Immature natural killer cell (primary cell): ENCODE measurements at regions not wholly inside any gene's neighbourhood (a gene's known extent, or its start where the extent isn't known, plus 50 kb on each side); places are given as distances from the start of the nearest gene placed in this dataset.

ENCODE experiments used
- DNase-seq, 3 donors: peaks; one replicate each; pipeline ENCODE4 v3.0.0; 2022; ENCODE audit warnings: mixed read lengths in 1 of 3
- H3K27ac Mint-ChIP-seq, 6 donors: one replicate each; pipeline ENCODE4 v1.8.0; 2020; ENCODE audit warnings: mixed read lengths in 6 of 6, mild to moderate bottlenecking in 5 of 6, inconsistent platforms in 4 of 6, moderate library complexity in 3 of 6
- H3K27me3 Mint-ChIP-seq, 3 donors: one replicate each; pipeline ENCODE4 v1.8.0; 2020 to 2021; ENCODE audit warnings: low read depth in 3 of 3, mild to moderate bottlenecking in 3 of 3, mixed read lengths in 3 of 3, moderate library complexity in 3 of 3, inconsistent platforms in 1 of 3
- H3K36me3 Mint-ChIP-seq, 3 donors: one replicate each; pipeline ENCODE4 v1.8.0; 2020; ENCODE audit warnings: mixed read lengths in 3 of 3, inconsistent platforms in 2 of 3, mild to moderate bottlenecking in 2 of 3
- H3K4me1 Mint-ChIP-seq, 2 donors: one replicate each; pipeline ENCODE4 v1.8.0; 2020; ENCODE audit warnings: inconsistent platforms in 2 of 2, mild to moderate bottlenecking in 2 of 2, mixed read lengths in 2 of 2, moderate library complexity in 1 of 2
- H3K4me3 Mint-ChIP-seq, 5 donors: one replicate each; pipeline ENCODE4 v1.8.0; 2020; ENCODE audit warnings: mild to moderate bottlenecking in 5 of 5, mixed read lengths in 5 of 5, inconsistent platforms in 3 of 5, moderate library complexity in 3 of 5
- H3K9me3 Mint-ChIP-seq, 6 donors: one replicate each; pipeline ENCODE4 v1.8.0; 2020; ENCODE audit warnings: mild to moderate bottlenecking in 6 of 6, mixed read lengths in 6 of 6, inconsistent platforms in 4 of 6, moderate library complexity in 3 of 6

DNA sequence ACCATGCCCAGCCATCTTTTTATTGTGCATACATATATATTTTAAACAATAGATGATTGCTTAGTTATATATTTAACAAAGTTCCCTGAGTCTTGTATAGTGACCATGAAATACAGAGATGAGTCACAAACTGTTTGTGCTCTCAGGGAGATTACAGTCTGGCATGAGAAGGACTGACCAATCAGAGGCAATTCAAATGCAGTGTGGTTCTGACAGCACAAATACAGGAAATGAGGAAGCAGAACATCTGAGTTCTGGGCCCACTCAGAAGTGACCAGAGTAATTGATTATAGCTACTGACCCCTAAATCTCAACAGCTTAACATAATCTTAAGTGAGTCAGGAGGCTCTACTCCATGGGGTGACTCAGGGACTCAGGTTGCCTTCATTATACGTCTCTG lies 534.5 kb downstream of the OMA1 start:
- H3K4me1 Mint-ChIP-seq = no peaks in the 10 kb centered on the region
- no peak overlapping the region for H3K4me3 Mint-ChIP-seq
- no peak for DNase-seq
- no peak overlapping the region for H3K27ac Mint-ChIP-seq
- no peaks in the 10 kb centered on the region for H3K9me3 Mint-ChIP-seq
- H3K36me3 Mint-ChIP-seq = no peaks in the 10 kb centered on the region
- H3K27me3 Mint-ChIP-seq = peaks cover 0 to 4% (median 0%) of the 10 kb centered on the region in 3 donors

- H3K4me1 Mint-ChIP-seq = no peaks in the 10 kb centered on the region
- no peak overlapping the region for H3K27ac Mint-ChIP-seq
- no peak for DNase-seq
- no peak overlapping the region for H3K4me3 Mint-ChIP-seq
- no peaks in the 10 kb centered on the region for H3K36me3 Mint-ChIP-seq
- peaks cover 0 to 6% (median 2%) of the 10 kb centered on the region in 3 donors for H3K27me3 Mint-ChIP-seq
- no peaks in the 10 kb centered on the region for H3K9me3 Mint-ChIP-seq
Measured at GRCh38 chr1:58006421-58007046, 540.0 kb downstream of the OMA1 start.

- H3K27me3 Mint-ChIP-seq = peaks cover 0 to 6% (median 3%) of the 10 kb centered on the region in 3 donors
- H3K27ac Mint-ChIP-seq = no peak overlapping the region
- H3K9me3 Mint-ChIP-seq = peaks cover 0 to 2% (median 0%) of the 10 kb centered on the region in 6 donors
- no peak overlapping the region for H3K4me3 Mint-ChIP-seq
- H3K4me1 Mint-ChIP-seq = no peaks in the 10 kb centered on the region
- DNase-seq = no peak
- H3K36me3 Mint-ChIP-seq = no peaks in the 10 kb centered on the region
Measured at GRCh38 chr1:58005212-58005611, 541.3 kb downstream of the OMA1 start.

GRCh38 chr1:58003988-58004387 lies 542.5 kb downstream of the OMA1 start:
- Mint-ChIP-seq H3K4me1 (no peaks in the 10 kb centered on the region), H3K9me3 (peaks cover 0 to 2% (median 0%) of the 10 kb centered on the region in 6 donors), H3K36me3 (no peaks in the 10 kb centered on the region), H3K4me3 (no peak overlapping the region), H3K27me3 (peaks cover 0 to 6% (median 3%) of the 10 kb centered on the region in 3 donors), H3K27ac (no peak overlapping the region)
- DNase-seq = no peak

- peaks cover 0 to 2% (median 0%) of the 10 kb centered on the region in 6 donors for H3K9me3 Mint-ChIP-seq
- peaks cover 0 to 6% (median 3%) of the 10 kb centered on the region in 3 donors for H3K27me3 Mint-ChIP-seq
- no peak for DNase-seq
- H3K4me1 Mint-ChIP-seq = no peaks in the 10 kb centered on the region
- no peak overlapping the region for H3K4me3 Mint-ChIP-seq
- H3K36me3 Mint-ChIP-seq = no peaks in the 10 kb centered on the region
- no peak overlapping the region for H3K27ac Mint-ChIP-seq
Measured at GRCh38 chr1:58003059-58003458, 543.5 kb downstream of the OMA1 start.

DNA sequence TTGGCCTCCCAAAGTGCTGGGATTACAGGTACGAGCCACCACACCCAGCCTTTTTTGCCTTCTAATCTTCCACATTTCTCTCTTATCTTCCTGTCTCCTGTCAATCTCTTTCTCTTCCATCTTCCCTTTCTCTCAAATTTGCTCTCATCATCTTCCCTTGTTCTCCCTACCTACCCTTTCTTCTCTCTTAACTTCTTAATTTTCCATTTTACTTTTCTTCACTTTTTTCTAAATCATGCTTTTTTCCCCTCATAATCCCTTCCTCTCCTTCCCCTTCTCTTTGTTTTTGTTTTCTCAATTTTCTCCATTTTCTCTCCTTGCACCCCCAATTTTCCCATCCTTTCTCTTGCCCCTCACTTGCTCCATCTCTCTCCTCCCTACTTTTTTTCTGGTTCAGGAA lies 545.7 kb downstream of the OMA1 start:
- no peak for DNase-seq
- H3K27me3 Mint-ChIP-seq = peaks cover 0 to 6% (median 3%) of the 10 kb centered on the region in 3 donors
- no peak overlapping the region for H3K4me3 Mint-ChIP-seq
- no peaks in the 10 kb centered on the region for H3K4me1 Mint-ChIP-seq
- H3K27ac Mint-ChIP-seq = no peak overlapping the region
- H3K36me3 Mint-ChIP-seq = no peaks in the 10 kb centered on the region
- peaks cover 0 to 3% (median 0%) of the 10 kb centered on the region in 6 donors for H3K9me3 Mint-ChIP-seq

- H3K27me3 Mint-ChIP-seq = peaks cover 0 to 6% (median 3%) of the 10 kb centered on the region in 3 donors
- H3K36me3 Mint-ChIP-seq = no peaks in the 10 kb centered on the region
- peaks cover 0 to 3% (median 0%) of the 10 kb centered on the region in 6 donors for H3K9me3 Mint-ChIP-seq
- no peak overlapping the region for H3K4me3 Mint-ChIP-seq
- H3K4me1 Mint-ChIP-seq = no peaks in the 10 kb centered on the region
- no peak overlapping the region for H3K27ac Mint-ChIP-seq
- DNase-seq = no peak
Measured at GRCh38 chr1:58000116-58000515, 546.4 kb downstream of the OMA1 start.

DNA sequence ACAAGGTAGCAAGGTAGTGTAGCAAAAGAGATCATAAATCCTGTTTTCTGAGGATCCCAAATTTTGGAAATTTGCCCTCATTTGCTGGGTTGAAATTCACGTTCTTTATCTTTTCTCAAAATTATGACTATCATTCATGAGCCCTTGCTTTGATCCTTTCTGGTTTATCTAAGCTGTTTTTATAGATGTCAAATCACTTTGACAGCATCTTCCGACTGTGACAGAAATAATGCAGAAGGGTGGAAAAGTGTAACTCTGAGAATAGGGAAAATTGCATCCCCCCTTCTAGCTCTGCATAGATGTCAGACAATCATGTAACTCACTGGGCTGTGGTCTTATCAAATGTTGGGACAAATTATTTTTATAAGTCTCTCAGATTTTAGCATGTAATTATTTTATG lies 550.1 kb downstream of the OMA1 start:
- H3K4me3 Mint-ChIP-seq = no peak overlapping the region
- DNase-seq = no peak
- H3K27ac Mint-ChIP-seq = no peak overlapping the region
- peaks cover 0 to 3% (median 0%) of the 10 kb centered on the region in 6 donors for H3K9me3 Mint-ChIP-seq
- H3K27me3 Mint-ChIP-seq = no peaks in the 10 kb centered on the region
- H3K4me1 Mint-ChIP-seq = no peaks in the 10 kb centered on the region
- H3K36me3 Mint-ChIP-seq = no peaks in the 10 kb centered on the region

DNA sequence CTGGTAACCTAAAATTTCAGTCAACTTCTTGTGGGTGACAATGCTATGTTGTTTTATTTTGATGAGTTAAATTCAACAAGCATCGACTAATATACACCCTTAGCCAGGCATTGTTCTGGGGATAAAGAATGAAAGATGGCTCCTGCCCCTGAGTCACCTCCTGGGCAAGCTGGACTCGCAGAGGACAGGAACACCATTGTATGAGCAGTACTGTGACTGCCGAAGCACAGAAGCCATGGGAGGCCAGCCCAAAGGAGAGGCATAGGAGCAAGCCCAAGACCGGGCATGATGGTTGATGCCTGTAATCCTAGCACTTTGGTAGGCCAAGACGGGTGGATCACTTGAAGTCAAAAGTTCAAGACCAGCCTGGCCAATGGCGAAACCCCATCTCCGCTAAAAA lies 555.2 kb downstream of the OMA1 start:
- DNase-seq = no peak
- Mint-ChIP-seq H3K27ac (no peak overlapping the region), H3K9me3 (no peaks in the 10 kb centered on the region)

DNA sequence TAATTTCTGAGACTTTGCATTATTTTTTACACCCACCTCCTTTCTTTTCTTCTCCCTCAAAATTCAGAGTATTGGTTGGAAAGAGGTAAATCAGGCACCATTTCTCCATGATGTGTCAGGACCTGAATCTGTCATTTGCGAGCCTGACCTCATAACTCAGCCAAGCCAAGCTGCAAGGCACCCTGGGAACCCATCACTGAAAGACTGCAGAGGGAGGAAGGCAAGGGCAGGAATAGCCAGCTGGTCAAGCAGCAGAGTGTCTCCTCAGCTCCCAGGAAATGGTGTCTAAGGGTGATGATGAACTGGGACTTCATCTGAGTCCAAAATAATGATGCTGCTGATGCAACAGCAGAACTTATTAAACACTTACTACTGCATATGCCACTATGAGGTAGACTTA lies 556.6 kb downstream of the OMA1 start:
- DNase-seq = no peak
- Mint-ChIP-seq H3K9me3 (no peaks in the 10 kb centered on the region), H3K4me1 (peaks cover 5 to 11% of the 10 kb centered on the region in 2 donors), H3K27ac (no peak overlapping the region), H3K27me3 (no peaks in the 10 kb centered on the region), H3K36me3 (no peaks in the 10 kb centered on the region), H3K4me3 (no peak overlapping the region)

More for the DNA sequence above, 555.2 kb downstream of the OMA1 start:
- Mint-ChIP-seq H3K27me3 (no peaks in the 10 kb centered on the region), H3K4me1 (peaks cover 2 to 5% of the 10 kb centered on the region in 2 donors), H3K36me3 (no peaks in the 10 kb centered on the region), H3K4me3 (no peak overlapping the region)

- Mint-ChIP-seq H3K4me3 (no peak overlapping the region), H3K36me3 (no peaks in the 10 kb centered on the region), H3K4me1 (peaks cover 5 to 11% of the 10 kb centered on the region in 2 donors), H3K27ac (no peak overlapping the region), H3K27me3 (no peaks in the 10 kb centered on the region), H3K9me3 (no peaks in the 10 kb centered on the region)
- no peak for DNase-seq
Measured at GRCh38 chr1:57987523-57987922, 559.0 kb downstream of the OMA1 start.

DNA sequence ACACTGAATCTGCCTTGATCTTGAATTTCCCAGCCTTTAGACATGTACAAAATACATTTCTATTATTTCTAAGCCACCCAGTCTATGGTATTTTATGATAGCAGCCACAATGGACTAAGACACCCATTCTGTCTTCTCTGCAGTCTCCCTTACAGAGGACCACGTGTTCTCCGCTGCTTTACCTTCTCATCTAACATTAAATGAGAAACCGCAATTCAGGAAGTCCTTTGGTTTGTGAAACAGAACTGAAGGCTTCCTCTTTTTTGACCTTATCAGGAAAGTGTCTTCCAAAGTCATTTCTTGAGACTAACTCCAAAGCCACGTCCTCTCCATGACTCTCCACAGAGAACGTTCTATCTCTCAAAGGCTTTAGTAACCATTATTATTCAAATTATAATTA lies 560.1 kb downstream of the OMA1 start:
- no peak overlapping the region for H3K27ac Mint-ChIP-seq
- H3K4me3 Mint-ChIP-seq = no peak overlapping the region
- no peaks in the 10 kb centered on the region for H3K9me3 Mint-ChIP-seq
- no peak for DNase-seq
- no peaks in the 10 kb centered on the region for H3K36me3 Mint-ChIP-seq
- H3K27me3 Mint-ChIP-seq = no peaks in the 10 kb centered on the region
- H3K4me1 Mint-ChIP-seq = peaks cover 5 to 11% of the 10 kb centered on the region in 2 donors

- no peaks in the 10 kb centered on the region for H3K27me3 Mint-ChIP-seq
- H3K9me3 Mint-ChIP-seq = no peaks in the 10 kb centered on the region
- H3K27ac Mint-ChIP-seq = no peak overlapping the region
- H3K36me3 Mint-ChIP-seq = no peaks in the 10 kb centered on the region
- H3K4me3 Mint-ChIP-seq = no peak overlapping the region
- no peak for DNase-seq
- H3K4me1 Mint-ChIP-seq = peaks cover 5 to 11% of the 10 kb centered on the region in 2 donors
Measured at GRCh38 chr1:57984277-57984676, 560.4 kb upstream of the DAB1 start.

DNA sequence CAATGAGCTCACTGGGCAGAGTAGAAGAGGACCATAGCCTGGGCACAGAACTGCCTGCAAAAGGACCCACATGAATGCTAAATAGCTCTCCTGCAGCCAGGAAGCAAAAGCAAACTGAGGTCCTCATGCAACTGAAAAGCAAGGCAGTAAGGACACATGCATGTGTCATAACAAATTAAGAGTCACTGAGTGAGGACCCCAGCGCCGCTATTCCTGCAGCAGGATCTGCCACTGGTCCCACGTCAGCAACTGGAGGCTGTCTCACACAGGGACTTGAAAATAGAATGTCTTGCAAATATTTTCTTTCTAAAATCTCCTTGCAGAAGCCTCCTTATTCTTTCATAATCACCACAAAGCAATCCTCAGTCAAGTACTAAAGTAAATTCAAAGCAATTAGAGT lies 559.6 kb upstream of the DAB1 start:
- H3K9me3 Mint-ChIP-seq = no peaks in the 10 kb centered on the region
- H3K27me3 Mint-ChIP-seq = no peaks in the 10 kb centered on the region
- H3K36me3 Mint-ChIP-seq = no peaks in the 10 kb centered on the region
- peaks cover 5 to 11% of the 10 kb centered on the region in 2 donors for H3K4me1 Mint-ChIP-seq
- H3K4me3 Mint-ChIP-seq = no peak overlapping the region
- no peak overlapping the region for H3K27ac Mint-ChIP-seq
- DNase-seq = no peak

DNA sequence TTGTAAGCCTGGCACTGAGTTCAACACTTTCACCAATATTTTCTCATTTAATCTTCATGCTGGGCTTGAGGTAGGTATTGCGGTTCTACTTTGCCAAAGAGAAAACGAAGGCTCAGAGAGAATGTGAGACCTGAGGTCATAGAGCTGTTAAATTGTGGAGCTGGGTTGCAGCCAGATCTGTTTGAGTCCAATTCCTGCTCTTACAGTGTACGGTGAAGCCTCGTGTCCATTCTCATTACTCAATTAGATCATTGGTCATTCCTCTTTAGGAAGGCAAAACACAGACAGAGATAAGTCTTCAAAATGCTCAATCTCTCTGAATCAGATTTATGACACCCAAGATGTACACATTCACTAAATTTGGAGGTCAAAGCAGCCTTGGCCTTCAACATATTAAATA lies 559.0 kb upstream of the DAB1 start:
- no peak overlapping the region for H3K27ac Mint-ChIP-seq
- H3K9me3 Mint-ChIP-seq = no peaks in the 10 kb centered on the region
- peaks cover 0 to 3% (median 0%) of the 10 kb centered on the region in 3 donors for H3K27me3 Mint-ChIP-seq
- no peak for DNase-seq
- H3K36me3 Mint-ChIP-seq = no peaks in the 10 kb centered on the region
- H3K4me3 Mint-ChIP-seq = no peak overlapping the region
- peaks cover 5 to 11% of the 10 kb centered on the region in 2 donors for H3K4me1 Mint-ChIP-seq
